ENCODE measurements at regions not wholly inside any gene's neighbourhood (a gene's known extent, or its start where the extent isn't known, plus 50 kb on each side); places are given as distances from the start of the nearest gene placed in this dataset.
"Not testable (repeated sequence)": the region's sequence is repeated elsewhere in the genome, so short reads cannot be mapped to it uniquely, and the experiment has no call there.

DNA sequence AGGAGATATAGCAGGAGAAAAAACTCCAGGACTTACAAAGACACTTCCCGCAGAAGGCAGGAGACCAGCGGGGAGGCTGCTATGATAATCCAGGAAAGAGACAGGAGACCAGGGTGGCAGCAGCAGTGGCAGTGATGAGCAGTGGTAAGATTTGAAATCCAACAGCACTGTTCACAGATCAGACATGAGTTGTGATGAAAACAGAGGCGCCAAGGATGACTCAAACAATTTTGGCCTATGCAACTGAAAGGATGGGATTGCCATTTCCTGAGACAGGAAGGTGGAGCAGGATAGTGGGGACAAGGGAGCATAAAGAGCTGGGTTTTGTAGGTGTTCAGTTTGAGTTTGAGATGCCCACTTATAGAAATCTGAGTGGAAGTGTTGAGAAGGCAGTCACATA lies 108.6 kb upstream of the DYRK2 start:
- FAIRE-seq, result no peak

DNA sequence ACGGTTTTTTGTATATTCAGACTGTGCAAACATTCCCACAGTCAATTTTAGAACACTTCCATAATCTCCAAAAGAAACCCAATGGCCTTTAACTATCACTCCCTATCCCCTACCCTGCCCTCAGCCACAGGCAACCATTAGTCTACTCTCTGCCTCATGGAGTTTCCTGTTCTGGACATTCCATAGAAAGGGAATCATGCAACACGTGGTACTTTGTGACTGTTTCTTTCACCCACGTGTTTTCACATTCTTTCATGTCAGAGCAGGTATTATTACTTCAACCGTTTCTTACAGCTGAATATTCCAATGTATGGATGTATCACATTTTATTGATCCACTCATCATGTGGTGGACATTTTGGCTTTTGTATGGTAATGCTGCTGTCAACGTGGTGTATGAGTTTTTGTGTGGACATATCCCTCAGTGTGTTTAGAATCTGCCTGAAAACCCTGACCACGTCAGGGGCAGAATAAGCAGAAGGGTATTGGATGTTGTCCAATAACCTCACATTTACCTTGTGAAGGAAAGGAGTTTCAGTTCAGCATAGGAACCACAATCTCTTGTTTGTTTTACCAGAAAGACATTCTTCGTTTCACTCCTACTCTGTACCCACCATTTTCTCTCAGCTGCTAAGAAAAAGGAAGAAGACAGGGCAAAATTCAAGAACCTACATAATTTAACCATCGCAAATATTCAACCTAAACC lies 107.5 kb upstream of the DYRK2 start:
- FAIRE-seq, result no peak

DNA sequence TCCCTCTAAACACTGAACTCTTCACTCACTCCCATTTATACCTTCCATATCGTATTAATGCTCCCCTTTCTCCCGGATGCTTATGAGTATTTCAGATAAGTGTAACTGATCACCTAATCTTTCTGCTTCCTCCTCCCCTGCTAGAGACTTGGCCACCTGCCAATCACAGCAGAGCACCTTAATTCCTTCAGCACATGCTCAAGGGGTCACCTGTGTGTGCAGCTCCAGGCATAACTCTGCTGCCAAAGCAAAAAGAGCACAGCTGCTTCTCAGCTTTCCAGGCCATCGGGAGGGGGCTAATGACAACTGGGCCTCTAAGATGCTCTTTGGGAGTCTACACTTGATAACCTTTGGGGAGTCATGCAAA lies 106.9 kb upstream of the DYRK2 start:
- no peak for FAIRE-seq

DNA sequence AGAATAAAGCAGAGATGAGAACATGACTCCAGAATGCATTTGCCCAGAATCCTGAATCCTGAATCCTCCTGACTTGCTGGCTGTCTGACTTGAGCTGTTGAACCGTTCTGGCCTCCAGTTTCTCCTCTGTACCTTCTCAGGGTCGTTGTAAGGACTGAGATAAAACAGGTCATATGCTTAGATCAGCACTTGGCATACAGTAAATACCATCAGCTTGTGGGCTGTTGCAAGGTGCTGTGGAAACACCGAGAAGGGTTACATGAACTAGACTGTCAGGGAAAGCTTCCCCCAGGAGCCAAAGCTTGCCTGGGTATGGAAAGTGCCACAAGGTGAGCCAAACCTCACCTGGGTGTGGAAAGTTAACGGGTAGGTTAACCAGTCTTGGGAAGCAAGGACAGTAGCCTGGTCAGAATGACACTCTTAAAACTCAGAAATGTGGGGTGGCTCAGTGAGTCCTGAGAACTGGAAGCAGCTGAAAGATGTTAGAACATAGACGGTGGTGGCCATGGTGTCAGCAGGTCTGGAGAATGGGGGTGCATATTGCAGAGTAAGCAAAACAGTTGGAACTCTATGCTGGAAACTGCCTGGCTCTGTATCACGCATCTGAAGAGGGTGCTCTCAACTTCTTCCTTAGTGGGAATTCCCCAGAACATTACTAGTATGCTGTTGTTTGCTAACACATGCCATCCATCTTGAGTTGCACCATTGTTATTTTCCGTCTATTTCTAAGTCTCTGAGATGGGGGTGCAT lies 105.3 kb upstream of the DYRK2 start:
- no peak for FAIRE-seq

DNA sequence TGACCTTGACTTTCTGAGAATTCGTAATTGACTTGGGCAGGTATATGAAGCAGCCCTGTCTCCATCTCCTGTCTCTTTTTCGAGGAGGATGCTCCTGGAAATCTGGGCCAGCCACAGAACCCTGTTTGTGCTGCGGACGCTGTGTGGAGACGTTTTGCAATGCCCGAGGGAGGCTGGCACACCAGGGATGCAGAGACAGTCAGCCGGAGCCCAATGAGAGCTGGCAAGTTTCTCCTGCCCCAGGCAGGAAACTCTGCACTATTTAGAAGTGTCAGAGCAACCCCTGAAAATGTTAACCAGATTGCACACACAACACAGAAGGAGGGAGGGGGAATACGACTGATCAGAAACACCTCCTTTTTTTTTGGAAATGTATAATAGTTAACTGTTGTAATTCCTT lies 103.2 kb upstream of the DYRK2 start:
- no peak for FAIRE-seq

DNA sequence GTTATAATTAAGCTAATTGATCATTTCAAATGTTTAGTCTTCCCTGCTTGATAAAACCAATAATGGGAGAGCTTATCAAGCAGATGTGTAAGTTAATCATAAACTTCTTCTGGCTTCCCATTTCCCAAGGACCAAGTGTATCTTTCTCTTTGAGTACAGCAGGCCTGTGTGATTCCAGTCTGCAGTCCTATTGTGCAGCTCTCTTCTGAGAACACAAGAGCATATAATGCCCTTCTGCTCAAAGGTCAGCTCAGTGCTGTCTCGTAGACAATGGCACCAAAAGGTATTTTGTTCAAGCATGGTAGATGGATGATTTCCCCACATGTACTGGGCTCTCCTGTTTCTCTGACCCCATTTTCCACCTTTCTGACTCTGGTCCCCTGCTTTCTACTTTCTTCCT lies 101.8 kb upstream of the DYRK2 start:
- no peak for FAIRE-seq

DNA sequence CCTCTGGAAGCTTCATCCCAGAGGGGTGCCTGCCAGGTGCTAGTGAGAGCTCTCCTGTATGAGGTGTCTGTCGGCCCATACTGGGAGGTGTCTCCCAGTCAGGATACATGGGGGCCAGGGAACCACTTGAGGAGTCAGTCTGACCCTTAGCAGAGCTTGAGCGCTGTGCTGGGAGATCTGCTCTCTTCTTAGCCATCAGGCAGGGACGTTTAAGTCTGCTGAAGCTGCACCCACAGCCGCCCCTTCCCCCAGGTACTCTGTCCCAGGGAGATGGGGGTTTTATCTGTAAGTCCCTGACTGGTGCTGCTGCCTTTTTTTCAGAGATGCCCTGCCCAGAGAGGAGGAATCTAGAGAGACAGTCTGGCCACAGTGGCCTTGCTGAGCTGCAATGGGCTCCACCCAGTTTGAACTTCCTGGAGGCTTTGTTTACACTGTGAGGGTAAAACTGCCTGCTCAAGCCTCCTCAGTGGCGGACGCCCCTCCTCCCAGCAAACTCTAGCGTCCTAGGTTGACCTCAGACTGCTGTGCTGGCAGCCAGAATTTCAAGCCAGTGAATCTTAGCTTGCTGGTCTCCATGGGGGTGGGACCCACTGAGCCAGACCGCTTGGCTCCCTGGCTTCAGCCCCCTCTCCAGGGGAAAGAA lies 93.3 kb upstream of the DYRK2 start:
- FAIRE-seq, result not testable (repeated sequence)

DNA sequence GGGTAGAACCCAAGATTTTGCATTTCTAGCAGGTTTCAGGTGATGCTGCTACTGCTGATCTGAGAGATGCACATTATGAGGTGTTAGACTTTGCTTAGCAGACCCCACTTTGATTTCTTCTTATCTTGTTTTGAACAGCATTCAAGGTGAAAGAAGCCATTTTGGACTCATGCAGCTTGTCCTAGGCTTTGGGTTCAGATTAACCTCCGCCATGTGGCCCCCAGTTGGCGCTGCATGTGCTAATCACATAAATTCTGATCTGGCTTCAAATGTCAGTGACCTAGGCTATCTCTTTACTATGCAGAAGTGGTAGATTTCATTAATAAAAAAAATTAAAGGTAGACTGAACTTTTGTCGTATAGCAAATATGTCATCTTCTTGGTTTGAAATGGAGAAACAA lies 89.8 kb upstream of the DYRK2 start:
- FAIRE-seq, result no peak

DNA sequence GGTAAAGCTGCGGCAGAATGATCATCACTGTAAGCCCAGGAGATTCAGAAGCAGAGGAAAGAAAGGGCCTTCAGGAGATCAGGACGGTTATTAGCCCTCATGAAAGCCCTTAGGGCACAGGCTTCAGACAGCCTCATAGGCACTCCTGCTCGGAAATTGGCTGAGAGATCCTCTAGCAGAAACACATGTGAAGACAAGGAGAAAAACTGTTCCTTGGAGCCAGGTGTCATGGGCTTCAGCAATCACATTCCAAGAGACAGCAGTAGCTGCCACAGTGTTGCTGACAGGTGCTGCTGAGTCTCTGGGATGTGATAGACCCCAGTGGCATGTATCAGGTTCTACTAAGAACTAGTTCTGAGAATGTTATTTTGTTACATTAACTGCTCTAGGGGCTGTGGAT lies 88.8 kb upstream of the DYRK2 start:
- no peak for FAIRE-seq

DNA sequence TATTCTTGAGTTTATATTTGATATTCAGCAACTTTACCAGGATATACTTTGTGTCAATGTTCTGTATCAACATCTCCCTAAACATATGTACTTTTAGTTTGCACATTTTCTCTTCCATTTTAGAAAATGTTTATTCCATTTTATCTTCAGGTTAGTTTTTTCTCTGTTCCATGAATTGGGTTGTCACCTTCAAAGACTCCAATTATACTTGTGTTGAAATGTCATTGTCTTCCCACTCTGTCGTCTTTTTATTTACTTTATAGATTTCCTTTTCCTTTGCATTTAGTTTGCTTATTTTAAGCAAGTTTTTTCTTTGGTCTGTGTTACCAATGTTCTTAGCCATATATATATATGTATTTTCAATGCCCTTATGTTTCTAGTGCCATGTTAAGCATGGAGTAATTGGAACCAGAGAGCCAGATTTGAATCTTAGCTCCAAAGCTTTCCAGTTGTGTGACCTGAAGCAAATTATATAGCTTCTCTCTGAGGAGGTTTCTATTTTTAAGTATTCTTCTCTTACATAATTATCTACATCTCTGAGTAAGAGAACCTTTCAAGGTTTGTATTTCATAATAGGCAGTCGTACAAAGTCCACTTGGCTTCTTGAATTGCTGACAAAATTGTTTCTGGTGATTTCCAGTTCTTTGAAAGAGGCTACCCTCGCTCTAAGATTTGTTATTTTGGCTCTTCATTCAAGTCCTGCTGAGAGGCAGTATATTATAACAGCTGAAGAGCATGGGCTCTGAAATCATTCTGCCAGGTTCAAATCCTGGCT lies 85.8 kb upstream of the DYRK2 start:
- no peak for FAIRE-seq

DNA sequence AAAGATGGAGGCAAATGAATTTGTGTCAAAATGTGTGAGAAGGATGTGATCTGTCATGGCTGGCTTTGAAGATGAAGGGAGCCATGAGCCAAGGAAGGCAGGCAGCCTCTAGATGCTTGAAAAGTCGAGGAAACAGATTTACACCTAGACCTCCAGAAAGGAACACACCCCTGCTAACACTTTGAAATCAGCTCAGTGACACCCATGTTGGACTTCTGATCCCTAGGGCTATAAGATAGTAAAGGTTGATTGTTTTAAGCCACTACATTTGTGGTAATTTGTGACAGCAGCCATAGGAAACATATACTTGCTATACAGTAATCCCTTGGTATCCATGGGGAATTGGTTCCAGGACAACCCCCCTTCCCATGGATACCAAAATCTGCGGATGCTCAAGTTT lies 80.5 kb upstream of the DYRK2 start:
- FAIRE-seq, result no peak

DNA sequence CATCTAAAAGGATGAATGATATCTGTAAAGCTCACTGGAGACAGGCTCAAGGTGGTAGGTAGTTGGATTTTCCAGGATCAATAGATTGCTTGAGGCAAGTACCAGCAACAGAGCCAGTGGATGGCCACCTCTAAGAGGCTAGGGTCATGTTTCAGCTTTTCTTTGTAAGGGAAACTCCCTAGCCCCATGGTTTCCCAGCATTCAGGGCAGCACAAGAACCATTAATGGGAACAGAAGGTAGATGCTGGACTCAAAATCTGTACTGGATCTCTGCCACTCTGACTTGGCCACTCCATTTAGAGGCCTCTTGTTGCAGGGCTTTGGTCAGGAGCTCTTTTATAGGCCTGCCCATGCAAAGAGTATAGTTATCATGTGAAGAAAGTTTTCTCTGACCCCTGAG lies 76.1 kb upstream of the DYRK2 start:
- no peak for FAIRE-seq

DNA sequence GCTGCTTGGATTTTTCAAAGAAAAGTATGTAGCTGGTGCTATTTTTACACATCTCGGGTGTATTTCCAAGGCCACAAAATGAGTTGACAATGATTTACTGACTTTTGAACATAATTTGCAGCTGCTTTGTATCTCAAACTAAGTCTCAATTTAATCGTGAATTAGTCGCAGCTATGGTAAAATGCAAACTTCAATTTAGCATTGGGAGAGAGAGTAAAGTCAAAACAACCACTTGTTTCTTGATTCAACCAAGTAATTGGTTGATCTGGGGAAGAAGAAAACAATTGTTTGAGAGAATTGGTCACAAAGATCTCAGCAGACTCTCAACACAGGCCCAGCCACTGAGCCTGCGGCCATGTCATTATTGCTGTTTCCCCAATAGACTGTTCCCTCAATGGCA lies 75.0 kb upstream of the DYRK2 start:
- FAIRE-seq, result no peak

DNA sequence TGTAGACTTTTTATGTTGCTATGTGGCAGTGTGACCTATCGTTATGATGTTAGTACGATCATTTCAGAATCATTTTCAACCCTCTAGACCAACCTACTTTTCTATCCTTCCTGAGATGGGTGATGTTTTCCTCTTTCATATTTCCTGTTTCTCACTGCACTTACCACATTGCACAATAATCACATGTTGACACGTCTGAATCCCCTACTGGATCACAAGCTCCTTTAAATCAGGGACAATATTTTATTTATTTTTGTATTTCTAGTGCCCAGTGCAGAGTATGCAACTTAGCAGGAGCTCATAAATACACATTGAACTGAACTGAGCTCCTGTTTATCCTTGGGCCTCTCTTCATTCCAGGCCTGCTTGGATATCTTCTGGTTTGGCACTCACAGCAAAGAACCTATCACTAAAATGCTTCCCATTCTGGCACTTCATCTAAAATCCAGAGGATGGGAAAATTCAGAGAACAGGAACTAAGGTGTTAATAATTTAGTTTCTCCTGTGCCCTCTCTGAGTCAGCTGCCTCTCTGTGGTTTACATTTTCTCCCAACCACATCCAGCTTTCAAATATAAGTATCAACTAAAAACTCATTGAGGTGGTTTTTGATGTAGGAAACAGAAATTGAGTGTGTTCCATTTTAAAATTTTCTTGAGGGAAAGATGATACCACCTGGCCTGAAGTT lies 69.4 kb upstream of the DYRK2 start:
- no peak for FAIRE-seq

DNA sequence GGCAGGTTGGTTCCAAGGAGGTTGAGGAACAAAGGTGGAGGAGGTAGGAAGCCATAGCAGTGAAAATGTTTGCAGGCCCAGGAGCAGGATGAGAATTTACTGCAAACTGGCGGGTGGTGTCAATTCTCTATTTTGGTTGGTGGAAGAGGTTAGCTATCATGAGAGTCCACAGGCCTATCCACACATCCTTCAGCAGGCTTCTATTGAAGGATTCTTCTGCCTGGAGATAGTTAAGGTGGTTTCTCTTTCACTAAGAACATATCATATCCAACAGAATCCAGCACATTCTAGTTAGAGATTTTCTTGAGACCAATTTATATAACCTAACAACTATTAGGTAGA lies 68.9 kb upstream of the DYRK2 start:
- FAIRE-seq, result no peak

DNA sequence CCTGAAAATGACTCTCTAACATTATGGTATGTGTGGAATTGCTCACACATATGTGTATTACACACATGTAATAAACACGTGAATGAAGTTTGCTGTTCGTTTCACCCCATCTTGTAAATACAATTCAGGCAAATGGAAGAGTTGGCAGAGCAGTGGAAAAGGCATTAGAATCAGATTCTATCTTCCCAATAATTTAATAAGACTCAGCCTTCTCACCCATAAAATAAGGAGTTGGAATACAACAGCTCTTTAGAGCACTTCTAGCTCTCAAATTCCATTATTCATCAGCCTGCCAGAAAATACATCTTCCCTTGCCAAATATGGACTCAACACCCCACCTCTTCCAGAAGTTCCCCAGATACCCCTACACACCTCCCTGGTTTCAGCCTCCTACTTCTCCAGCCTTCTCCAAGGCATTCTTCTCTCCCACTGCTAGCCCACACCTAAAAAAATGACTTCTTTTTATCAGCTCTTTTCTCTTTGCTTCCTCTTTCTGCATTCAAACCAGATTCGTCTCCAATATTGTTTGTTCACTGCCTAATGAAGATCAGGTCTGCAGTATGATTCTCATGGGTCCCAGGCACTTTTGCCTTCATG lies 66.2 kb upstream of the DYRK2 start:
- FAIRE-seq, result no peak

DNA sequence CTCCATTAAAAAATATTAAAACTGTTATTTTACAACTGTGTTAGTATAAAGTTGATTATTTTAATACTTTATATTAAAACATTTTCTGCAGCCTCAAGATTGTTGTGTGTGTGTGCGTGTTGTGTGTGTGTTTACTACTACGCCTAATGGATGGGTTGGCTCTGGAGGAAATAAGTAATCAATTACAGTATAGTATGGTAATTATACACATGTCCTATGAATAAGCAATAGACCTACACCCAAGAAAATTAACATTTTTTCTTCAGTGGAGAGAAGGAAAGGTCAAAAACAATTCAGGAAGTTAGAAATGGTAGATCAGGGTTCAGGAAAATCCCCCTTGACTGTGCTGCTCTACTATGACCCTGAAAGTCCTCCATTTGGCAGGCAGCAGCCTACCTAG lies 65.7 kb upstream of the DYRK2 start:
- FAIRE-seq, result no peak

DNA sequence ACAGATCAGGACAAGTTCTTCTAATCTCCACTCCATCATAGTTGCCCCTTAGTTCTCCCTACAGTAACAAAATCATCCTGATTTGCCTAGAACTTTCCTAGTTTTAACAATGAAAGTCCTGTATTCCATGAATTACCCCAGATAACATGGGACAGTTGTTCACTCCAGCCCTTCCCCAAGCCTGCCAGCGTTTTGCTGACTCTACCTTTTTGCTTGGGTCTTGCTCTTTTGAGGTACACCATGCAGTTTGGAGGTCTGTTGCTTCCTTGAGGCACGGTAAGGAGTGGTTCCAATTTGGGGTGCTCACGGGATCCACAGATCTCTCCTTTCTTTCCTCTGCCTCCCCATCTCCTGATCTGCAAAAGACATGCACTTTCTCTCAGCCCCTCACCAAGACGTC lies 61.6 kb upstream of the DYRK2 start:
- FAIRE-seq, result no peak

DNA sequence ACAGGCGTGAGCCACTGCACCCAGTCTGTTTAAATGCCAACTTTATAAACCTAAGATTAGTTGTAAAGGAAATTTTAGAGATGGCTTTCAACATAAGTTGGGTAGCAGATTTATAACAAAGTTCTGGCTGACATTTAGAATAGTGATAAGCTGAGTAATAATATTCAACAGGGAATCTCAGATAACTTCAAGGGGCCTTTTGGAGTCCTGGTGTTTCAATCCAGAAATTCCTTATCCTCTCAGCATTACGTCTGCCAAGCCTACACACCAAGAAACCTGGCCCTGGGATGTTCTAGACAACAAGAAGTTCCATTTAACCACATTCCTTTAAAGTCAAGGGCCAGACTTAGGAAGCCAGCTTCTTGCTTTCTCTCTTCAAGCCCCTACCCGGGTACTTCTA lies 59.5 kb upstream of the DYRK2 start:
- FAIRE-seq, result no peak

DNA sequence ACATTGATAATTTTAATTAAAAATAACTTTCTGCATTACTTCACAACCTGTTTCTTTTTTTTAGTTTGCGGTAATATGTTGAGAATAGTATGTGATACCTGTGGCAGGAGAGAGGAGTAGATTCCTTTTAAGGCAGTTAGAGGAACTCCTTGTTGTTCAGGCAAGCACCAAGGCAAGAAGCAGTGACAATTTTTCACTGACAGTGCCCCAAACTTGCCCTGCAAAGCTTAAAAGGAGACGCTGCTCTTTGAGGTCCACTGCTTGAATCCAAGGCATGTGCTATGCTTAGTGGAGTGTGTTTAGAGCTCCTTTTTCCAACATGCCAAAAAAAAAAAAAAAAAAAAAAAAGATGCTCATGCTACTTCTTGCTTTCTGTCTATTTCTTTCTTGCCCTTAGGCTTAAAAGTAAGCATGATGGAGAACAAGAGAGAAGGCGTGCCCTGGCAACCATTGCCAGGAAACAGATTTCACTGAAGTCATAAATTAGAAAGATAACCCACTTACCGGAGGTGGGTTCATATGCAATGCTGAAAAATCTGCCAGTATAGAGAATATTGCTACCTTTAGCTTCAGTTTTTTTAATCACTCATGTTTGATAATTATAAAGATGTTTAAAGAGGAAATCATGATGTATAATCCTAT lies 58.3 kb upstream of the DYRK2 start:
- FAIRE-seq, result no peak

DNA sequence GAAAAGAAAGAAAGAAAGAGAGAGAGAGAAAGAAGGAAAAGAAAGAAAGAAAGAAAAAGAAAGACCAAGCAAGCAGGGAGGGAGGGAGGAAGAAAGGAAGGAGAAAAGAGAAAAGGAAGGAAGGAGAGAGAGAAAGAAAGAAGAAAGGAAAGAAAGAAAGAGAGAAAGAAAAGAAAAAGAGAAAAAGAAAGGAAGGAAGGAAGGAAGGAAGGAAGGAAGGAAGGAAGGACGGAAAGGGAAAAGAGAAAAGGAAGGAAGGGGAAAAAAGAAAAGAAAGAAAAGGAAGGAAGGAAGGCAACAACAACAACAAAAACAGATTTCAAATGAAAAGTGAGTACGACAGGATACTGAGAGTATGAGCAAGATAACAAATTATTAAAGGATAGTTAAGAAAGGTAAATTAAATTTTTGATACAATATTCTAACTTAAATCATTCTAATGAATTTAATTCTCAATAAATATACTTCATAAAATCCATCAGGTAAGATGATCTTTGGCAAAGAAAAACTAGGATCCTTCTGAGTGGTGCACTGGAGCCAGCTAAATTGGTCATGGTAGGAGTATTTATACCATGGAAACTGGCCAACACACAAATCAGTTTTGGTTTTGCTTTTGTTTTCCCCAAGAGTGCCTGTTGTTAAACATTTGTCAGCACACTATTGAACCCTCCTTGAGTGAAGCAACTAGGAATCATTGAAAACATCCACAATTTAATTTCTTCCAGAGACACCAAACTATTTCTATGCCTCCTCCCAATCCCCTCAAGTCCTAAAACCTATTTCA lies 56.1 kb upstream of the DYRK2 start:
- FAIRE-seq, result peak; percentile 85

Measured in A204.1 (cell line).